ENCODE measurements at regions not wholly inside any gene's neighbourhood (a gene's known extent, or its start where the extent isn't known, plus 50 kb on each side); places are given as distances from the start of the nearest gene placed in this dataset.

DNA sequence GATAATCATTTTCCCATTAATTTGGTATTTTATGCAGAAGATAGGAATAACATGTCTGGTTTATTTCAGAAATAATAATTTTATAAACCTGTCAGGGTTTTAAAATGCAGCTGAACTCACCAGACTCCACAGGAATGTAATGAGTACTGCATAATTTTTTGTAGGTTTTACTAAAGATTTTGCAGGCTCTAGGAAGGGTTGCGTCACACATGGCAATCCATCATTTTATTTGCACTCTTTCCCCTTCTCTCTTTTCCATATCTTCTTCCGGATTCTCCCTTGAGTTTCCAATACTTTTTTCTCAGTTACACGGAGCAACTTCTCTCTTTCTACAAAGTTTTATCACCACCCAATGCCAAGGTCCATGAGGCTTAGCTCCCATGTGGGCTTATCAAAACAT, 234.7 kb downstream of the NFKBIZ start:
- H3K36me3 Mint-ChIP-seq, result peaks cover 2% of the 10 kb centered on the region
- H3K4me1 Mint-ChIP-seq, result peaks cover 11 to 20% (median 15%) of the 10 kb centered on the region in 3 donors
- H3K9me3 Mint-ChIP-seq, result peaks cover 0 to 2% (median 0%) of the 10 kb centered on the region in 3 donors
- no peak overlapping the region for H3K27ac Mint-ChIP-seq
- no peaks in the 10 kb centered on the region for H3K27me3 Mint-ChIP-seq
- no peak overlapping the region for H3K4me3 Mint-ChIP-seq

DNA sequence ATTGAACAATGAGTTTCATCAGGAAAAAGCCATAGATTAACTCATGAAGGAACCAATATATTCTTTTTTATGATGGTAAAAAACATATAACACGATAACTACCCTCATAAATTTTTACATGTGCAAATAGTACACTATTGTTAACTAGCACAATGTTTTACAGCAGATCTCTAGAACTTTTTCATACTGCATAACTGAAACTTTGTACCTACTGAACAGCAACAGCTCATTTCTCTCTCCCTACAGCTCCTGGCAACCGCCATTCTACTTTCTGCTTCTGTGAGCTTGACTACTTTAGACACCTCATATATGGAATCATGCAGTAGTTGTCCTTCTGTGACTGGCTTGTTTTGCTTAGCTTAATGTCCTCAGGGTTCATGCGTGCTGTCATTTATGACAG, 235.4 kb downstream of the NFKBIZ start:
- Mint-ChIP-seq H3K27me3 (no peaks in the 10 kb centered on the region), H3K9me3 (peaks cover 0 to 2% (median 0%) of the 10 kb centered on the region in 3 donors), H3K36me3 (peaks cover 2% of the 10 kb centered on the region), H3K27ac (no peak overlapping the region), H3K4me1 (peaks cover 8 to 15% (median 10%) of the 10 kb centered on the region in 3 donors), H3K4me3 (no peak overlapping the region)

DNA sequence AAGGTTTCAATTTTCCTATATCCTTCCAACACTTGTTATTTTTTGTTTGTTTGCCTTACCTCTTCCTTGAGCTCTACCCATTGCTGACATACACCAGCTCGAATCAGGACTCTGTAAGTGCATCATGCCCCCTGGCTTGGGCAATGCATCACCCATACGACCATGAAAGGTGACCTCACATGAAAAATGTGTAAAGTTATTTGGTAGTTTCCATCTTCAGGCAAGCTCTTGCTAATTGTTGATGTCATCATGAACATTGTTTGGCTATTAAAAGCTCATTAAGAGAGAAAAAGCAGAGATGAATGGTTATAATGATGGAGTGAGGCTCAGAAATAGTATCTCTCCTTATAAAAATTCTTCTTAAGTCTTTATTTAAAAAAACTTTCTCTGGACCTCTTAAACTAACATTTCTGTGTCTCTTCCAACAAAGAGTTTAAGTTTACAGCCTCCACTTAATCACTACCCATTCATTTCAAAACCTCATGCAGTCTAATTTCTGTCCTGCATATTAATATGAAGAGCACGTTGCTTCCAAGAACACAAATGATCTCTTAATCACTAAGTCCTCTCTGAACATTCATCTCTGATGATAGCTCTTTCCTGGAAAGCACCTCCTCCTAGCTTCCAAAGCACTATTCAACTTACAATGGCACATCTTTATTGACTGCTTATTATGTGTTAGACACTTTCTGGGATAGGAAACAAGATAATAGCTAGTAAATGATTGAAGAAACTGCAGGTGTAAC, 236.3 kb downstream of the NFKBIZ start:
- H3K9me3 Mint-ChIP-seq, result peaks cover 0 to 2% (median 0%) of the 10 kb centered on the region in 3 donors
- peaks cover 1 to 10% (median 9%) of the 10 kb centered on the region in 3 donors for H3K4me1 Mint-ChIP-seq
- H3K27ac Mint-ChIP-seq, result no peak overlapping the region
- H3K27me3 Mint-ChIP-seq, result no peaks in the 10 kb centered on the region
- H3K4me3 Mint-ChIP-seq, result no peak overlapping the region
- peaks cover 2% of the 10 kb centered on the region for H3K36me3 Mint-ChIP-seq

- no peak overlapping the region for H3K27ac Mint-ChIP-seq
- H3K9me3 Mint-ChIP-seq, result peaks cover 0 to 2% (median 0%) of the 10 kb centered on the region in 3 donors
- H3K36me3 Mint-ChIP-seq, result peaks cover 4% of the 10 kb centered on the region
- H3K4me1 Mint-ChIP-seq, result peaks cover 0 to 4% (median 0%) of the 10 kb centered on the region in 3 donors
- H3K4me3 Mint-ChIP-seq, result no peak overlapping the region
- no peaks in the 10 kb centered on the region for H3K27me3 Mint-ChIP-seq
Measured at GRCh38 chr3:102087236-102087635, 237.9 kb downstream of the NFKBIZ start.

DNA sequence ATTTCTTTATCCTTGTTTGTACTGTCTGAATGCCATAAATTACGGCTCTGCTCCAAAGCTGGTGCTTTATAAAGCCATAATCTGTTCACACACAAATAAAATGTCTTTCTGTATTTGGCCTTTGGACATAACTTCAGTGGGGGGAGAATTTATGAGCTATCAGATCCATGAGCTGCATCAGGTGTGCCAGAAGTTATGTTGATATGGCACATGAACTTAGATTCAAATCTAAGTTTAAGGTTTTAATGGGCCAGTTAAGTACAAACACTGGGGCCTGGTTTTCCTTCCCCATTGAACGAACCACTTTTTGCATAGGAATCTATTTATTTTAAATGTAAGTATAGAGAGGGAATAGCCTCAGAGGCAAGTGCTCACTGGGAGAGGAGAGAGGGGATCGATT, 239.9 kb downstream of the NFKBIZ start:
- H3K9me3 Mint-ChIP-seq, result no peaks in the 10 kb centered on the region

DNA sequence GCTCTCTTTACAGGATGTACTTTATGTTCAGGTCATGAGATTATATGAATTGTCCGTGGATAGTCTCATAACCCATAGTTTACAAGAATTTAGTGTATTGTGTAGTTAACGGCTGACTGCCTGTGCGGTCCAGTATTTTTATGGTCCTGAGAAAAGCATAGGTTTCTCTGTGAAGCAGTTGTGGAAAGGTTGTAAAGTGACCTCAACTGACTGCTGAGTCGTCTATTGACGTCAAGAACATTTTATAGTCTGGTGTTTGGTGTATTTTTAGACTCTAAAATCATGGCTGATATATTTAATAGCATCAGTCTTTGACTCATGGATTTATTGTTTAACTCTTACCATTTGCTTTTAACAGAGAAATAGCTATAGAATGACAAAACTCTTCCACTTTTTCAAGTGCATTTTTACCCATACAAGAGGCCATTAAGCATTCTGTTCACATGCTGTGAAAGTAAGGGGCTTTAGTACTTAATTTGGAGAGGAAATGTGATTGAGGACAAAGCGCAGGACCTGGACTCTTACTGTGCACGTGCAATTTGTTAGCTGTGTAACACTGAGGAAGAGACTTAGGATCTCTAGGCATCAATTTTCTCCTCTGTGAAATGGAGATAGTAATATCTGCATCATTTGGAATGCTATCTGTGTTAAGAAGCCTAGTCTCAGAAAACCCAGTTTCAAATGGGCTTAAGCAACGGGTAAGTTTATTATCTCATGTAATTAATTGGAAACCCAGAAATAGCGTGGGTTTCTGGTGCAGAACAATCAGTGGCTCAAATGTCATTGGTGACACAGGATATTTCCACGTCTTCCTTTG, 240.8 kb downstream of the NFKBIZ start:
- Mint-ChIP-seq H3K36me3 (peaks cover 2% of the 10 kb centered on the region), H3K4me1 (peaks cover 0 to 13% (median 3%) of the 10 kb centered on the region in 3 donors), H3K27me3 (no peaks in the 10 kb centered on the region), H3K27ac (no peak overlapping the region), H3K9me3 (no peaks in the 10 kb centered on the region), H3K4me3 (no peak overlapping the region)

More for the DNA sequence above, 239.9 kb downstream of the NFKBIZ start:
- no peak overlapping the region for H3K4me3 Mint-ChIP-seq
- no peak overlapping the region for H3K27ac Mint-ChIP-seq
- peaks cover 2% of the 10 kb centered on the region for H3K36me3 Mint-ChIP-seq
- H3K27me3 Mint-ChIP-seq, result no peaks in the 10 kb centered on the region
- H3K4me1 Mint-ChIP-seq, result peaks cover 0 to 13% (median 3%) of the 10 kb centered on the region in 3 donors

GRCh38 chr3:102090721-102091045, 241.4 kb downstream of the NFKBIZ start:
- Mint-ChIP-seq H3K9me3 (no peaks in the 10 kb centered on the region), H3K4me1 (peaks cover 0 to 14% (median 3%) of the 10 kb centered on the region in 3 donors), H3K36me3 (peaks cover 2% of the 10 kb centered on the region), H3K27me3 (no peaks in the 10 kb centered on the region), H3K4me3 (no peak overlapping the region), H3K27ac (no peak overlapping the region)

DNA sequence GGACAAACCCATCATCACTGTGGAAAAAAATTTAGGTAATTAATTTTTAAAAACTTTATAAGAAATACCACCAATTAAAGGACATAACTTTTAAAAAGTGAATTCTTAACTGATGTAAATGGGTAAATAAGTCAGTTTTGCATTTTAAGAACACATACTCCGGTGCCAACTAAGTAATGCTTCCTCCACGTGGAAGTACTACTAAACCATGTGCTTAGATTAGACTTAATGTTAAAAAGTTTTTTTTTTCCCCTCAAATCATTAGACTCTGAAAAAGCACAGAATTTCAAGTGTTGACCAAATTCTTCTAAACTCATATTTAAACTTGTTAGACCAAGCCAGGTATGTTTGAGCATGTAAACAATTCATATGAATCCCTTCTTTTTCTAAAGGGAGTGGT, 242.0 kb downstream of the NFKBIZ start:
- no peak overlapping the region for H3K27ac Mint-ChIP-seq
- peaks cover 0 to 15% (median 3%) of the 10 kb centered on the region in 3 donors for H3K4me1 Mint-ChIP-seq
- no peaks in the 10 kb centered on the region for H3K27me3 Mint-ChIP-seq
- no peak overlapping the region for H3K4me3 Mint-ChIP-seq
- H3K36me3 Mint-ChIP-seq, result peaks cover 2% of the 10 kb centered on the region
- no peaks in the 10 kb centered on the region for H3K9me3 Mint-ChIP-seq

DNA sequence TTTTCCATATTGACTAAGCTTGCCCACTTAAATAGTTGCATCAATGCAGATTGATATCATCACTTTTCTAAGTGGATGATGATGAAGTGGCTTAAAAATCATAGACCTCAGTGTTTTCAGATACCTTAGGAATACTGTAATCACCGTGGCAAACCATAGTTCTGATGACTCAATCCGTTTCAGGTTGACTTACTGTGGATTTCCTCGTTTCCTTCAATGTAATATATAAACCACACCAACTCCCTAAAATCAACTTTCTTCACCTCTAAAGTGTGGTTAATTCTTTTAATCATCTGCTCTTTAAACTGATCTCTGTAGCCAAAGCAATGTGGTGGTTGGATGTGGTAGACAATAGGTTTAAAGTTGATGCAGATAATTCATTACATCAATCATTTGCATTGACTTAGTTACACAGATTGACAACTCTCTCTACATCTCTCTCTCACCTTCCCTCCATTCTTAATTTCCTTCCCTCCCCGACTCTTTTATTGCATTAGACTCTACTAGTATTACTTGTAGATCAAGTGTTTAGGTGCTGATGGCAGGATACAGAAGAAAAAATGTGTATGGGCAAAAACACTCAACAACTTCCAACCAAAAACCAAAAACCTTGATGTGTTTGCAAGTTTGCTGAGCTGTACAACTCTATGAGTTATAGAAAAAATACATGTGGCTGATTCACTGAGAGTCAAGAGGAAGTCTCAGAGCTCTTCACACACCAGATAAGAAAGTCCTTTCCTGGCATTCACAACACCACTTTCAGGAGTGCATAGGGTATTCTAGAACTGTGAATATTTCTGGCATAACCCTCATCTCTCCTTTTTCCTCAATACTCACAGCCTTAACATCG, 243.5 kb downstream of the NFKBIZ start:
- Mint-ChIP-seq H3K27me3 (no peaks in the 10 kb centered on the region), H3K36me3 (peaks cover 2% of the 10 kb centered on the region), H3K9me3 (no peaks in the 10 kb centered on the region), H3K4me1 (peaks cover 0 to 13% (median 3%) of the 10 kb centered on the region in 3 donors), H3K4me3 (no peak overlapping the region), H3K27ac (no peak overlapping the region)

GRCh38 chr3:102094506-102094905, 245.2 kb downstream of the NFKBIZ start:
- H3K27ac Mint-ChIP-seq, result peak overlapping the region in 1 of 3 donors; percentile 15
- no peaks in the 10 kb centered on the region for H3K9me3 Mint-ChIP-seq
- peaks cover 3% of the 10 kb centered on the region for H3K36me3 Mint-ChIP-seq
- H3K4me1 Mint-ChIP-seq, result peaks cover 0 to 13% (median 3%) of the 10 kb centered on the region in 3 donors
- H3K4me3 Mint-ChIP-seq, result no peak overlapping the region
- no peaks in the 10 kb centered on the region for H3K27me3 Mint-ChIP-seq

DNA sequence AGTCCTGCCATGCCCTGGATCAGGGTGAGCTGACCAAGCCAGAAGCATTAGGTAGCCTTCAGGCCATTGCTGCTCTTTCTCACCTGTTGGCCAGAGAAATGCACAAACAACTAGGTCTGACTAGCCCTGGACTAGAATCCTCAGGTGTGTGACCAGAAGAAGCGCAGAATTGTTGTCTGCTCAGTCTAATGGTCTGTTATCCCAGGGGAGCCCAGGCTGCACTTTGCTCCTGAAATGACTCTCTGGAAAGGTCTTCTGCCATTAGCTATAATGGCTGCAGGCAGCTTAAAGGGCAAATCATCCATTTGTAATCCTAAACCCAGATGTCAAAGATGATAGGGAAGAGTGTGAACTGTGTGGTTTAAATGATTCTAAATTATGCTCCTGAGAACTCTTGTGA, 246.1 kb downstream of the NFKBIZ start:
- Mint-ChIP-seq H3K27ac (no peak overlapping the region), H3K36me3 (peaks cover 3% of the 10 kb centered on the region), H3K9me3 (no peaks in the 10 kb centered on the region)

GRCh38 chr3:102096066-102096465, 246.8 kb downstream of the NFKBIZ start:
- peaks cover 2% of the 10 kb centered on the region for H3K36me3 Mint-ChIP-seq
- H3K27ac Mint-ChIP-seq, result no peak overlapping the region
- H3K9me3 Mint-ChIP-seq, result no peaks in the 10 kb centered on the region
- peaks cover 0 to 13% (median 3%) of the 10 kb centered on the region in 3 donors for H3K4me1 Mint-ChIP-seq
- H3K4me3 Mint-ChIP-seq, result no peak overlapping the region
- H3K27me3 Mint-ChIP-seq, result no peaks in the 10 kb centered on the region

More for the DNA sequence above, 246.1 kb downstream of the NFKBIZ start:
- no peaks in the 10 kb centered on the region for H3K27me3 Mint-ChIP-seq
- H3K4me3 Mint-ChIP-seq, result no peak overlapping the region
- H3K4me1 Mint-ChIP-seq, result peaks cover 0 to 13% (median 3%) of the 10 kb centered on the region in 3 donors

- no peak overlapping the region for H3K27ac Mint-ChIP-seq
- peaks cover 4% of the 10 kb centered on the region for H3K36me3 Mint-ChIP-seq
- peaks cover 0 to 5% (median 0%) of the 10 kb centered on the region in 3 donors for H3K4me1 Mint-ChIP-seq
Measured at GRCh38 chr3:102098130-102098885, 249.0 kb downstream of the NFKBIZ start.

GRCh38 chr3:102099913-102100312, 250.6 kb downstream of the NFKBIZ start:
- H3K4me1 Mint-ChIP-seq, result peaks cover 0 to 2% (median 0%) of the 10 kb centered on the region in 3 donors
- H3K4me3 Mint-ChIP-seq, result no peak overlapping the region
- H3K9me3 Mint-ChIP-seq, result no peaks in the 10 kb centered on the region

More at GRCh38 chr3:102098130-102098885, 249.0 kb downstream of the NFKBIZ start:
- Mint-ChIP-seq H3K27me3 (no peaks in the 10 kb centered on the region), H3K9me3 (no peaks in the 10 kb centered on the region), H3K4me3 (no peak overlapping the region)

More at GRCh38 chr3:102099913-102100312, 250.6 kb downstream of the NFKBIZ start:
- Mint-ChIP-seq H3K27ac (no peak overlapping the region), H3K36me3 (peaks cover 6% of the 10 kb centered on the region), H3K27me3 (no peaks in the 10 kb centered on the region)
